ENCODE measurements at regions not wholly inside any gene's neighbourhood (a gene's known extent, or its start where the extent isn't known, plus 50 kb on each side); places are given as distances from the start of the nearest gene placed in this dataset.
A peak's percentile ranks its signal among the peaks of the same experiment; 100 is the strongest.

GRCh38 chr12:58408516-58408915, 467.1 kb downstream of the ATP23 start:
- WGBS, 2 donors (ENCODE audit: low coverage in 1 of 2): 0 to 11% methylated on average over 1 of the region's 1 CpG
- ATAC-seq: peak; percentile 41
- no peak overlapping the region for H3K27ac ChIP-seq

GRCh38 chr12:58412461-58413060, 471.2 kb downstream of the ATP23 start:
- TF ChIP-seq POLR2AphosphoS5 (IDR thresholded peaks at IDR 0.05): peak; percentile 58
- no peak for TF ChIP-seq EP300 (IDR thresholded peaks at IDR 0.05)
- no peak overlapping the region for H3K27ac ChIP-seq

More at GRCh38 chr12:58408516-58408915, 467.1 kb downstream of the ATP23 start:
- Histone ChIP-seq H3K4me1 (peaks cover 0 to 3% (median 0%) of the 10 kb centered on the region in 3 donors), H3K27me3 (no peaks in the 10 kb centered on the region), H3K9me3 (no peaks in the 10 kb centered on the region), H3K4me3 (no peak overlapping the region), H3K36me3 (no peaks in the 10 kb centered on the region)
- no peak for TF ChIP-seq POLR2A (IDR thresholded peaks at IDR 0.05)
- no peak for TF ChIP-seq CTCF (IDR thresholded peaks at IDR 0.05)
- no peak for TF ChIP-seq POLR2AphosphoS5 (IDR thresholded peaks at IDR 0.05)
- no peak for TF ChIP-seq EP300 (IDR thresholded peaks at IDR 0.05)

GRCh38 chr12:58413794-58414193, 472.4 kb downstream of the ATP23 start:
- Histone ChIP-seq H3K4me3 (no peak overlapping the region), H3K36me3 (no peaks in the 10 kb centered on the region), H3K4me1 (peaks cover 0 to 3% (median 0%) of the 10 kb centered on the region in 3 donors), H3K9me3 (no peaks in the 10 kb centered on the region), H3K27ac (no peak overlapping the region), H3K27me3 (no peaks in the 10 kb centered on the region)
- TF ChIP-seq EP300 (IDR thresholded peaks at IDR 0.05) (no peak), POLR2A (IDR thresholded peaks at IDR 0.05) (no peak), CTCF (IDR thresholded peaks at IDR 0.05) (no peak), POLR2AphosphoS5 (IDR thresholded peaks at IDR 0.05) (no peak)
- ATAC-seq: no peak
- WGBS, 2 donors (ENCODE audit: low coverage in 1 of 2): 60% methylated on average over 1 of the region's 1 CpG; no CpG with 5 or more reads in 1 of the 2 donors

More at GRCh38 chr12:58412461-58413060, 471.2 kb downstream of the ATP23 start:
- WGBS, 2 donors (ENCODE audit: low coverage in 1 of 2): 48 to 50% methylated on average over 2 of the region's 2 CpGs
- no peak overlapping the region for H3K4me3 ChIP-seq
- peaks cover 0 to 3% (median 0%) of the 10 kb centered on the region in 3 donors for H3K4me1 ChIP-seq
- H3K27me3 ChIP-seq: no peaks in the 10 kb centered on the region
- no peaks in the 10 kb centered on the region for H3K36me3 ChIP-seq
- ATAC-seq: no peak
- H3K9me3 ChIP-seq: no peaks in the 10 kb centered on the region

GRCh38 chr12:58414398-58414871, 473.1 kb downstream of the ATP23 start:
- no peak for ATAC-seq
- no peak overlapping the region for H3K27ac ChIP-seq
- H3K36me3 ChIP-seq: no peaks in the 10 kb centered on the region
- H3K4me3 ChIP-seq: no peak overlapping the region
- 38 to 75% methylated on average over 2 of the region's 2 CpGs for WGBS, 2 donors (ENCODE audit: low coverage in 1 of 2)
- H3K27me3 ChIP-seq: no peaks in the 10 kb centered on the region
- peaks cover 0 to 3% (median 0%) of the 10 kb centered on the region in 3 donors for H3K4me1 ChIP-seq
- TF ChIP-seq CTCF (IDR thresholded peaks at IDR 0.05) (no peak), POLR2A (IDR thresholded peaks at IDR 0.05) (no peak), EP300 (IDR thresholded peaks at IDR 0.05) (no peak), POLR2AphosphoS5 (IDR thresholded peaks at IDR 0.05) (no peak)
- no peaks in the 10 kb centered on the region for H3K9me3 ChIP-seq

- peaks cover 0 to 3% (median 0%) of the 10 kb centered on the region in 3 donors for H3K4me1 ChIP-seq
- no peak overlapping the region for H3K4me3 ChIP-seq
- no peaks in the 10 kb centered on the region for H3K9me3 ChIP-seq
- no peaks in the 10 kb centered on the region for H3K36me3 ChIP-seq
- H3K27ac ChIP-seq: no peak overlapping the region
- ATAC-seq: no peak
- TF ChIP-seq CTCF (IDR thresholded peaks at IDR 0.05) (no peak), POLR2A (IDR thresholded peaks at IDR 0.05) (no peak), EP300 (IDR thresholded peaks at IDR 0.05) (no peak), POLR2AphosphoS5 (IDR thresholded peaks at IDR 0.05) (no peak)
- H3K27me3 ChIP-seq: no peaks in the 10 kb centered on the region
Observed at GRCh38 chr12:58415716-58416115, 474.3 kb downstream of the ATP23 start.

Data from gastroesophageal sphincter (tissue), 4 donors.